Ascending aorta (tissue), 2 donors: ENCODE measurements at regions not wholly inside any gene's neighbourhood (a gene's known extent, or its start where the extent isn't known, plus 50 kb on each side); places are given as distances from the start of the nearest gene placed in this dataset.

ENCODE experiments used
- DNase-seq, 2 donors: peaks; one replicate each; pipeline ENCODE4 v3.0.0-alpha.2; 2019; ENCODE audit warnings: low spot score in 2 of 2
- H3K27ac ChIP-seq, 2 donors: fragments of 200-600 bp; sonication (generic); one replicate each; pipeline ENCODE4 v1.5.1; 2016 to 2017; ENCODE audit warnings: mild to moderate bottlenecking in 1 of 2
- H3K27me3 ChIP-seq: fragments of 200-600 bp; sonication (generic); one replicate; pipeline ENCODE4 v1.5.1; 2017
- H3K36me3 ChIP-seq, 2 donors: fragments of 200-600 bp; sonication (generic); one replicate each; pipeline ENCODE4 v1.5.1; 2016
- H3K4me1 ChIP-seq, 2 donors: fragments of 200-600 bp; sonication (generic); one replicate each; pipeline ENCODE4 v1.5.1; 2016 to 2017; ENCODE audit warnings: mild to moderate bottlenecking in 1 of 2
- H3K4me3 ChIP-seq, 2 donors: fragments of 200-600 bp; sonication (generic); one replicate each; pipeline ENCODE4 v1.5.1; 2016 to 2017; ENCODE audit warnings: mild to moderate bottlenecking in 1 of 2
- H3K9me3 ChIP-seq, 2 donors: fragments of 200-600 bp; sonication (generic); one replicate each; pipeline ENCODE4 v1.5.1; 2016
- CTCF ChIP-seq, 3 experiments: fragments of 200-600 bp in 2 of 3; fragments of 450-650 bp in 1 of 3; sonication (generic) in 2 of 3; IDR thresholded peaks; one replicate each; pipeline ENCODE4 v1.5.1; 2016 to 2019; ENCODE audit warnings: antibody characterized with exemption in 3 of 3, mild to moderate bottlenecking in 1 of 3, moderate library complexity in 1 of 3
- intact Hi-C: fragments of 100-400 bp; cut with DNase I; formaldehyde crosslinking; loops from one replicate; pipeline ENCODE4 v1.15.1; 2023

DNA sequence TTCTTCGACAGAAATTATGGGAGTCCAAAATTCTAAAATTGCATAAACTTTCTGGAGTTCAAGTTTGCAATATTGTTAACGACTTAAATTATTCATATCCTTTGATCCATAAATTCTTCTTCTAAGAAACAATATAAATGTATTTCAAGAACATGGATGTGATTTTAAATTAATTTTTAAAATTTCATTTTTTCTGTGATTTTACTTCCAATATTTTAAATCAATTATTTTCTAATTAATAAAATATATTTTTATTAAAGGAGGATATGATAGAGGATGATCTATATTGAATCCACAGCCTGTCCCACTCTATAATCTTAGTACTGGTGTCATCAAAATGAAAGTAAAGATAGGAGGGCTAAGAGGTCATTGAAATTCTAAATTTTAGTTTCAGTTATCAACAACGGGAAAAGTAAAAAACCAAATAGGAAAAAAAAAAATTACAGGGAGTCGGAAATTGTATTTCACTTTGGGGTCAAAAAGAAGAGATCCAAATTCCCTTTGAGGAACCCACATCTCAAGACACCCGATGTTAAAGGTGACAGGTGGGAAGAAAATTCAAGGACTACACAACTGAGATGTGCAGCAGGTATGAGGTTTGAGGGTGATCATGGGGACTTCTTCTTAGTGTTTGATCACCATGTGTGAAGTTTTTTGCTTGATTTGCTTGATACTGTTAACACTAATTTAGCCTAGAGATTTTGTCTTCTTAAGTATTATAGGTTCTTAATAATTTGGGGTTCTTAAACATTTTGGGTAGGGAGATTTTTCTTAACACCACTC, 154.8 kb upstream of the RGS18 start:
- Histone ChIP-seq H3K9me3 (no peaks in the 10 kb centered on the region), H3K4me3 (no peak overlapping the region), H3K27ac (no peak overlapping the region), H3K4me1 (no peaks in the 10 kb centered on the region), H3K36me3 (no peaks in the 10 kb centered on the region), H3K27me3 (no peaks in the 10 kb centered on the region)
- intact Hi-C loops: no loop called here
- no peak for TF ChIP-seq CTCF (IDR thresholded peaks at IDR 0.05)
- no peak for DNase-seq

DNA sequence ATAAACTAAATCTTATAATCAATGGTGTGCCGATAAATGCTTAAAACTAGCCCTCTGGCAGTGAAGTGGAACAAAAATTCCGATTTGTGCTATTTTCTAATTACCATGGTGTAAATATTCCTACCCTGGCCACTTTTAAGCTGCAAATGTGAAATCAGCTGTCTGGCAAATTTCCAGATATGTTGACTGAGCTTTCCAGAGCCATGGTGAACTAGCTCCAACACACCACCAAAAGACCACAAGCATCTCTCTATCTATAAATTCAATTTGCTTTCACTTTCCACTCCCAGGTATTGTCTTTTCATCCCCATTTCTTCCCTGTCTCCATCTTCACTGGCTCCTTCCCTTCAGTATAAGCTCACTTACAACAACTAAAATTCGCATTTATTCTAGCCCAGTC, 152.3 kb upstream of the RGS18 start:
- H3K9me3 ChIP-seq: no peaks in the 10 kb centered on the region
- no peak overlapping the region for H3K27ac ChIP-seq
- H3K27me3 ChIP-seq: no peaks in the 10 kb centered on the region
- no peak overlapping the region for H3K4me3 ChIP-seq
- H3K4me1 ChIP-seq: no peaks in the 10 kb centered on the region
- no peak for DNase-seq
- no peak for TF ChIP-seq CTCF (IDR thresholded peaks at IDR 0.05)
- H3K36me3 ChIP-seq: no peaks in the 10 kb centered on the region
- intact Hi-C loops: no loop called here

DNA sequence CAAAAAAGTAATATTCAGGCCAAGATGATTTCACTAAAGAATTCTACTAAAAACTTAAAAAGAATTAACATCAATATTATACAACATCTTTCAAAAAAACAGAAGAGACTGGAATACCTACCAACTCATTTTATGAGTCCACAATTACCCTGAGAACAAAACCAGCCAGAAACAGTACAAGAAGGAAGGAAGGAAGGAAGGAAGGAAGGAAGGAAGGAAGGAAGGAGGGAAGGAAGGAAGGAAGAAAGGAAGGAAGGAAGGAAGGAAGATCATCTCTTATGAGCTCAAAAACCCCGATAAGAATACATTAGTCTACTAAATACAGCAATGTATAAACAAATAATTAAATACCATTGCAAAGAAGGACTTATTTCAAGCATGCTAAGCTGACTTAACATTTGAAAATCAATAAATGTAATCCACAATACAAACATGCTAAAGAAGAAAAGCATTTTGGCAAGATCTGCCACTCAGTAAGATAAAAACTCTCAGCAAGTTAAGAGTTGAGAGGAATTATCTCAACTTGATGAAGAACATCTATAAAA, 149.9 kb upstream of the RGS18 start:
- Histone ChIP-seq H3K9me3 (no peaks in the 10 kb centered on the region), H3K27me3 (no peaks in the 10 kb centered on the region), H3K36me3 (no peaks in the 10 kb centered on the region), H3K4me3 (no peak overlapping the region), H3K4me1 (no peaks in the 10 kb centered on the region), H3K27ac (no peak overlapping the region)
- TF ChIP-seq CTCF (IDR thresholded peaks at IDR 0.05): no peak
- no peak for DNase-seq
- intact Hi-C loops: no loop called here

DNA sequence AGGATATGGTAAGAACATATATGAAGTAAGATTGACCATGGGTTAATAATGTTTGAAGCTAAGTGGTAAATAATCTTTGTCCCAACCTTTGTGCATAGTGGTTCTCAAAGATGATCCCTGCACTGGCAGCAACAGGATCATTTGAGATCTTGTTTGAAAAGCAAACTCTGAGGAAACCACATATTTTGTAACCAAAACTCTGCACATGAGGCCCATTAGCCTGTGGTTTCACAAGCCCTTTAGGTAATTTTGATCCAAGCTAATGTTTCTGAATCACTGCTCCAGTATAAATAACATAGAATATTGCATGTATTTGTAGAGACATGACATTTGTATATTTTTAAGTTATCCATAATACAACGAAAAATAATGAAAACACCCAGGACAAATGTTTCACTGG, 147.9 kb upstream of the RGS18 start:
- no peak for TF ChIP-seq CTCF (IDR thresholded peaks at IDR 0.05)
- no peak for DNase-seq
- intact Hi-C loops: no loop called here

GRCh38 chr1:192011525-192011924, 146.7 kb upstream of the RGS18 start:
- no peak overlapping the region for H3K27ac ChIP-seq
- intact Hi-C loops: no loop called here

More for the DNA sequence above, 147.9 kb upstream of the RGS18 start:
- Histone ChIP-seq H3K4me1 (no peaks in the 10 kb centered on the region), H3K4me3 (no peak overlapping the region), H3K36me3 (no peaks in the 10 kb centered on the region), H3K9me3 (no peaks in the 10 kb centered on the region), H3K27me3 (no peaks in the 10 kb centered on the region), H3K27ac (no peak overlapping the region)

More at GRCh38 chr1:192011525-192011924, 146.7 kb upstream of the RGS18 start:
- Histone ChIP-seq H3K4me1 (no peaks in the 10 kb centered on the region), H3K27me3 (no peaks in the 10 kb centered on the region), H3K36me3 (no peaks in the 10 kb centered on the region), H3K9me3 (no peaks in the 10 kb centered on the region), H3K4me3 (no peak overlapping the region)
- no peak for TF ChIP-seq CTCF (IDR thresholded peaks at IDR 0.05)
- DNase-seq: no peak
